ENCODE measurements at regions not wholly inside any gene's neighbourhood (a gene's known extent, or its start where the extent isn't known, plus 50 kb on each side); places are given as distances from the start of the nearest gene placed in this dataset.

- no peaks in the 10 kb centered on the region for H3K27me3 ChIP-seq (ENCODE audit: low read depth, low read length)
- no peak overlapping the region for H3K4me3 ChIP-seq (ENCODE audit: low read depth in 1 of 2, low read length in 2 of 2)
Observed at GRCh38 chr5:130385656-130386055, 481.4 kb downstream of the CHSY3 start.

GRCh38 chr5:130365956-130366355, 461.7 kb downstream of the CHSY3 start:
- H3K4me3 ChIP-seq (ENCODE audit: low read depth in 1 of 2, low read length in 2 of 2): no peak overlapping the region
- no peaks in the 10 kb centered on the region for H3K27me3 ChIP-seq (ENCODE audit: low read depth, low read length)
- H3K9me3 ChIP-seq (ENCODE audit: control insufficient read depth in 1 of 2, low read length in 2 of 2): no peaks in the 10 kb centered on the region
- no peak overlapping the region for H3K27ac ChIP-seq (ENCODE audit: low read length)
- no peaks in the 10 kb centered on the region for H3K36me3 ChIP-seq (ENCODE audit: control insufficient read depth in 1 of 2, insufficient read depth in 2 of 2, low read length in 2 of 2)
- no peaks in the 10 kb centered on the region for H3K4me1 ChIP-seq (ENCODE audit: control insufficient read depth in 1 of 2, insufficient read depth in 2 of 2, low read length in 2 of 2)

More at GRCh38 chr5:130385656-130386055, 481.4 kb downstream of the CHSY3 start:
- Histone ChIP-seq H3K4me1 (ENCODE audit: control insufficient read depth in 1 of 2, insufficient read depth in 2 of 2, low read length in 2 of 2) (no peaks in the 10 kb centered on the region), H3K27ac (ENCODE audit: low read length) (no peak overlapping the region), H3K9me3 (ENCODE audit: control insufficient read depth in 1 of 2, low read length in 2 of 2) (no peaks in the 10 kb centered on the region), H3K36me3 (ENCODE audit: control insufficient read depth in 1 of 2, insufficient read depth in 2 of 2, low read length in 2 of 2) (no peaks in the 10 kb centered on the region)

GRCh38 chr5:130350131-130350530, 445.9 kb downstream of the CHSY3 start:
- H3K36me3 ChIP-seq (ENCODE audit: control insufficient read depth in 1 of 2, insufficient read depth in 2 of 2, low read length in 2 of 2): no peaks in the 10 kb centered on the region
- no peaks in the 10 kb centered on the region for H3K27me3 ChIP-seq (ENCODE audit: low read depth, low read length)
- no peak overlapping the region for H3K4me3 ChIP-seq (ENCODE audit: low read depth in 1 of 2, low read length in 2 of 2)
- H3K9me3 ChIP-seq (ENCODE audit: control insufficient read depth in 1 of 2, low read length in 2 of 2): peaks cover 0 to 4% of the 10 kb centered on the region in 2 donors
- no peak overlapping the region for H3K27ac ChIP-seq (ENCODE audit: low read length)
- H3K4me1 ChIP-seq (ENCODE audit: control insufficient read depth in 1 of 2, insufficient read depth in 2 of 2, low read length in 2 of 2): no peaks in the 10 kb centered on the region

GRCh38 chr5:130337179-130337888, 433.1 kb downstream of the CHSY3 start:
- Histone ChIP-seq H3K27me3 (ENCODE audit: low read depth, low read length) (no peaks in the 10 kb centered on the region), H3K27ac (ENCODE audit: low read length) (no peak overlapping the region), H3K4me1 (ENCODE audit: control insufficient read depth in 1 of 2, insufficient read depth in 2 of 2, low read length in 2 of 2) (no peaks in the 10 kb centered on the region), H3K36me3 (ENCODE audit: control insufficient read depth in 1 of 2, insufficient read depth in 2 of 2, low read length in 2 of 2) (no peaks in the 10 kb centered on the region), H3K4me3 (ENCODE audit: low read depth in 1 of 2, low read length in 2 of 2) (no peak overlapping the region), H3K9me3 (ENCODE audit: control insufficient read depth in 1 of 2, low read length in 2 of 2) (no peaks in the 10 kb centered on the region)

- no peaks in the 10 kb centered on the region for H3K4me1 ChIP-seq (ENCODE audit: control insufficient read depth in 1 of 2, insufficient read depth in 2 of 2, low read length in 2 of 2)
- H3K36me3 ChIP-seq (ENCODE audit: control insufficient read depth in 1 of 2, insufficient read depth in 2 of 2, low read length in 2 of 2): no peaks in the 10 kb centered on the region
- H3K9me3 ChIP-seq (ENCODE audit: control insufficient read depth in 1 of 2, low read length in 2 of 2): peaks cover 0 to 3% of the 10 kb centered on the region in 2 donors
- no peak overlapping the region for H3K4me3 ChIP-seq (ENCODE audit: low read depth in 1 of 2, low read length in 2 of 2)
- H3K27me3 ChIP-seq (ENCODE audit: low read depth, low read length): no peaks in the 10 kb centered on the region
- H3K27ac ChIP-seq (ENCODE audit: low read length): no peak overlapping the region
Observed at GRCh38 chr5:130335117-130335516, 430.9 kb downstream of the CHSY3 start.

- peaks cover 0 to 5% of the 10 kb centered on the region in 2 donors for H3K9me3 ChIP-seq (ENCODE audit: control insufficient read depth in 1 of 2, low read length in 2 of 2)
- H3K4me3 ChIP-seq (ENCODE audit: low read depth in 1 of 2, low read length in 2 of 2): no peak overlapping the region
- H3K27me3 ChIP-seq (ENCODE audit: low read depth, low read length): no peaks in the 10 kb centered on the region
- H3K4me1 ChIP-seq (ENCODE audit: control insufficient read depth in 1 of 2, insufficient read depth in 2 of 2, low read length in 2 of 2): no peaks in the 10 kb centered on the region
- H3K36me3 ChIP-seq (ENCODE audit: control insufficient read depth in 1 of 2, insufficient read depth in 2 of 2, low read length in 2 of 2): no peaks in the 10 kb centered on the region
- H3K27ac ChIP-seq (ENCODE audit: low read length): no peak overlapping the region
Observed at GRCh38 chr5:130333089-130333488, 428.8 kb downstream of the CHSY3 start.

- Histone ChIP-seq H3K4me1 (ENCODE audit: control insufficient read depth in 1 of 2, insufficient read depth in 2 of 2, low read length in 2 of 2) (no peaks in the 10 kb centered on the region), H3K36me3 (ENCODE audit: control insufficient read depth in 1 of 2, insufficient read depth in 2 of 2, low read length in 2 of 2) (no peaks in the 10 kb centered on the region), H3K27ac (ENCODE audit: low read length) (no peak overlapping the region), H3K9me3 (ENCODE audit: control insufficient read depth in 1 of 2, low read length in 2 of 2) (peaks cover 0 to 5% of the 10 kb centered on the region in 2 donors), H3K27me3 (ENCODE audit: low read depth, low read length) (no peaks in the 10 kb centered on the region), H3K4me3 (ENCODE audit: low read depth in 1 of 2, low read length in 2 of 2) (no peak overlapping the region)
Observed at GRCh38 chr5:130331332-130331731, 427.1 kb downstream of the CHSY3 start.

- no peaks in the 10 kb centered on the region for H3K36me3 ChIP-seq (ENCODE audit: control insufficient read depth in 1 of 2, insufficient read depth in 2 of 2, low read length in 2 of 2)
- no peak overlapping the region for H3K4me3 ChIP-seq (ENCODE audit: low read depth in 1 of 2, low read length in 2 of 2)
- H3K27me3 ChIP-seq (ENCODE audit: low read depth, low read length): no peaks in the 10 kb centered on the region
- no peak overlapping the region for H3K27ac ChIP-seq (ENCODE audit: low read length)
- H3K4me1 ChIP-seq (ENCODE audit: control insufficient read depth in 1 of 2, insufficient read depth in 2 of 2, low read length in 2 of 2): no peaks in the 10 kb centered on the region
- H3K9me3 ChIP-seq (ENCODE audit: control insufficient read depth in 1 of 2, low read length in 2 of 2): peaks cover 0 to 5% of the 10 kb centered on the region in 2 donors
Observed at GRCh38 chr5:130324953-130325671, 420.8 kb downstream of the CHSY3 start.

GRCh38 chr5:130323804-130324454, 419.7 kb downstream of the CHSY3 start:
- Histone ChIP-seq H3K9me3 (ENCODE audit: control insufficient read depth in 1 of 2, low read length in 2 of 2) (peaks cover 0 to 3% of the 10 kb centered on the region in 2 donors), H3K27ac (ENCODE audit: low read length) (peak overlapping the region; percentile 26), H3K36me3 (ENCODE audit: control insufficient read depth in 1 of 2, insufficient read depth in 2 of 2, low read length in 2 of 2) (no peaks in the 10 kb centered on the region), H3K27me3 (ENCODE audit: low read depth, low read length) (no peaks in the 10 kb centered on the region), H3K4me1 (ENCODE audit: control insufficient read depth in 1 of 2, insufficient read depth in 2 of 2, low read length in 2 of 2) (no peaks in the 10 kb centered on the region), H3K4me3 (ENCODE audit: low read depth in 1 of 2, low read length in 2 of 2) (no peak overlapping the region)

- no peaks in the 10 kb centered on the region for H3K4me1 ChIP-seq (ENCODE audit: control insufficient read depth in 1 of 2, insufficient read depth in 2 of 2, low read length in 2 of 2)
- H3K9me3 ChIP-seq (ENCODE audit: control insufficient read depth in 1 of 2, low read length in 2 of 2): peaks cover 0 to 3% of the 10 kb centered on the region in 2 donors
- H3K27me3 ChIP-seq (ENCODE audit: low read depth, low read length): no peaks in the 10 kb centered on the region
- no peaks in the 10 kb centered on the region for H3K36me3 ChIP-seq (ENCODE audit: control insufficient read depth in 1 of 2, insufficient read depth in 2 of 2, low read length in 2 of 2)
- H3K27ac ChIP-seq (ENCODE audit: low read length): no peak overlapping the region
- no peak overlapping the region for H3K4me3 ChIP-seq (ENCODE audit: low read depth in 1 of 2, low read length in 2 of 2)
Observed at GRCh38 chr5:130321931-130322330, 417.7 kb downstream of the CHSY3 start.

GRCh38 chr5:130316971-130317680, 412.9 kb downstream of the CHSY3 start:
- H3K27me3 ChIP-seq (ENCODE audit: low read depth, low read length): no peaks in the 10 kb centered on the region
- no peaks in the 10 kb centered on the region for H3K36me3 ChIP-seq (ENCODE audit: control insufficient read depth in 1 of 2, insufficient read depth in 2 of 2, low read length in 2 of 2)
- peaks cover 0 to 4% of the 10 kb centered on the region in 2 donors for H3K9me3 ChIP-seq (ENCODE audit: control insufficient read depth in 1 of 2, low read length in 2 of 2)

More at GRCh38 chr5:130316971-130317680, 412.9 kb downstream of the CHSY3 start:
- Histone ChIP-seq H3K27ac (ENCODE audit: low read length) (no peak overlapping the region), H3K4me3 (ENCODE audit: low read depth in 1 of 2, low read length in 2 of 2) (no peak overlapping the region), H3K4me1 (ENCODE audit: control insufficient read depth in 1 of 2, insufficient read depth in 2 of 2, low read length in 2 of 2) (no peaks in the 10 kb centered on the region)
